Heart left ventricle (tissue), 16 donors: ENCODE measurements at regions not wholly inside any gene's neighbourhood (a gene's known extent, or its start where the extent isn't known, plus 50 kb on each side); places are given as distances from the start of the nearest gene placed in this dataset.

ENCODE experiments used
- ATAC-seq, 4 donors: fragments of 200-7000 bp; cut with Tn5 transposase; one replicate each; pipeline ENCODE4 v1.9.1; 2020 to 2022; ENCODE audit warnings: moderate library complexity in 4 of 4, mild to moderate bottlenecking in 3 of 4, moderate number of reproducible peaks in 1 of 4
- DNase-seq, 5 donors: peaks; one replicate each; pipeline ENCODE4 v3.0.0-alpha.2; 2020
- H3K27ac ChIP-seq, 12 donors: fragments of 200-600 bp; sonication (generic) in 4 of 12; one replicate each; pipeline versions ENCODE4 v1.5.0 to v1.8.0; 2016 to 2022; ENCODE audit warnings: mild to moderate bottlenecking in 2 of 12
- H3K27me3 ChIP-seq, 9 donors: fragments of 200-600 bp; sonication (generic) in 2 of 9; one replicate each; pipeline versions ENCODE4 v1.5.1 to v1.8.0; 2016 to 2022; ENCODE audit warnings: mild to moderate bottlenecking in 3 of 9
- H3K36me3 ChIP-seq, 9 donors: fragments of 200-600 bp; sonication (generic) in 2 of 9; one replicate each; pipeline versions ENCODE4 v1.5.0 to v1.8.0; 2018 to 2022; ENCODE audit warnings: mild to moderate bottlenecking in 2 of 9
- H3K4me1 ChIP-seq, 12 donors: fragments of 200-600 bp; sonication (generic) in 4 of 12; one replicate each; pipeline versions ENCODE4 v1.5.0 to v1.8.0; 2016 to 2022; ENCODE audit warnings: mild to moderate bottlenecking in 3 of 12
- H3K4me3 ChIP-seq, 12 donors: fragments of 200-600 bp; sonication (generic) in 4 of 12; one replicate each; pipeline versions ENCODE4 v1.5.0 to v1.8.0; 2017 to 2022; ENCODE audit warnings: mild to moderate bottlenecking in 9 of 12, moderate library complexity in 4 of 12
- H3K9me3 ChIP-seq, 12 donors: fragments of 200-600 bp; sonication (generic) in 4 of 12; one replicate each; pipeline versions ENCODE4 v1.5.0 to v1.8.0; 2016 to 2022; ENCODE audit warnings: mild to moderate bottlenecking in 1 of 12
- POLR2A ChIP-seq, 2 donors: fragments of 450-650 bp; IDR thresholded peaks; one replicate each; pipeline ENCODE4 v1.6.1; 2017; ENCODE audit warnings: antibody characterized with exemption in 2 of 2, mild to moderate bottlenecking in 2 of 2, moderate library complexity in 2 of 2
- WGBS, 4 donors: extraction: QIAGEN DNeasy Blood & Tissue Kit in 2 of 4; methylation state at CpG; one replicate each; pipeline versions ENCODE4 v1.1.5 to v1.1.7; 2013 to 2018; 5-methylcytosine and 5-hydroxymethylcytosine counted together
- intact Hi-C, 10 donors: fragments of 100-400 bp; cut with DNase I; formaldehyde crosslinking; loops; one replicate each; pipeline versions ENCODE4 v1.11.1 to v1.14.2; 2022
- TF ChIP-seq, protein P1 (sequence below), 12 donors: fragments of 200-600 bp; sonication (generic) in 4 of 12; IDR thresholded peaks; one replicate each; pipeline versions ENCODE4 v1.5.0 to v1.8.0; 2018 to 2022; ENCODE audit warnings: antibody characterized with exemption in 12 of 12, mild to moderate bottlenecking in 5 of 12
- donor health status: ischemic (EF 13 %, LVEDD 7.1; RV severe dilation, severe dysfunction).
- donor health status: healthy with polysubstance abuse.
- donor health status: DM: no; HTN: yes; CAD: no.
- donor health status: DM: no; HTN: no; CAD: no.
- donor health status: ischemic (EF 25% LVEDD 6.9; RV normal size, moderate dysfunction).
- donor health status: ischemic (EF 25% LVEDD 5.7; RV mildly dilated, moderate dysfunction).
- donor health status: healthy.
- donor health status: DM: yes; HTN: yes; CAD: no.
- donor health status: ischemic (EF 35%, LVEDD 5.7; RV mildly dilated, moderate dysfunction).
- donor health status: nonischemic (EF 11% LVEDD 7.7; RV severe dilation, severe dysfunction).
- donor health status: DM: yes; HTN: yes; CAD: no.
- donor health status: PGD.
- donor health status: ischemic (EF 29% LVEDD 5.4; RV normal size, mild dysfunction).
- donor health status: nonischemic (EF 23%, LVEDD 6.1; RV moderate dilation, normal function).

- Histone ChIP-seq H3K27me3 (peaks cover 0 to 11% (median 0%) of the 10 kb centered on the region in 9 donors), H3K36me3 (no peaks in the 10 kb centered on the region), H3K9me3 (no peaks in the 10 kb centered on the region), H3K4me1 (peaks cover 0 to 38% (median 31%) of the 10 kb centered on the region in 12 donors), H3K27ac (peak overlapping the region in 1 of 12 donors; percentile 77), H3K4me3 (no peak overlapping the region)
- WGBS, 4 donors, result 91 to 94% (median 93%) methylated on average over 6 of the region's 6 CpGs
- intact Hi-C loops, result loop anchor here (1.0 to 5.0 kb wide), 13 partner anchors 101 to 691 kb away; partner anchors contain the start of genes MBNL2 (in 3 of the 10) and RAP2A (in 2 of the 10)
- TF ChIP-seq, protein P1, sequence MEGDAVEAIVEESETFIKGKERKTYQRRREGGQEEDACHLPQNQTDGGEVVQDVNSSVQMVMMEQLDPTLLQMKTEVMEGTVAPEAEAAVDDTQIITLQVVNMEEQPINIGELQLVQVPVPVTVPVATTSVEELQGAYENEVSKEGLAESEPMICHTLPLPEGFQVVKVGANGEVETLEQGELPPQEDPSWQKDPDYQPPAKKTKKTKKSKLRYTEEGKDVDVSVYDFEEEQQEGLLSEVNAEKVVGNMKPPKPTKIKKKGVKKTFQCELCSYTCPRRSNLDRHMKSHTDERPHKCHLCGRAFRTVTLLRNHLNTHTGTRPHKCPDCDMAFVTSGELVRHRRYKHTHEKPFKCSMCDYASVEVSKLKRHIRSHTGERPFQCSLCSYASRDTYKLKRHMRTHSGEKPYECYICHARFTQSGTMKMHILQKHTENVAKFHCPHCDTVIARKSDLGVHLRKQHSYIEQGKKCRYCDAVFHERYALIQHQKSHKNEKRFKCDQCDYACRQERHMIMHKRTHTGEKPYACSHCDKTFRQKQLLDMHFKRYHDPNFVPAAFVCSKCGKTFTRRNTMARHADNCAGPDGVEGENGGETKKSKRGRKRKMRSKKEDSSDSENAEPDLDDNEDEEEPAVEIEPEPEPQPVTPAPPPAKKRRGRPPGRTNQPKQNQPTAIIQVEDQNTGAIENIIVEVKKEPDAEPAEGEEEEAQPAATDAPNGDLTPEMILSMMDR (IDR thresholded peaks at IDR 0.05), result no peak
- TF ChIP-seq POLR2A (IDR thresholded peaks at IDR 0.05), result no peak
- no peak for ATAC-seq
- no peak for DNase-seq
Observed at GRCh38 chr13:97110936-97111335, 111.2 kb upstream of the MBNL2 start.

- peaks cover 0 to 47% (median 38%) of the 10 kb centered on the region in 12 donors for H3K4me1 ChIP-seq
- H3K27me3 ChIP-seq, result peaks cover 0 to 11% (median 0%) of the 10 kb centered on the region in 9 donors
- no peak for TF ChIP-seq POLR2A (IDR thresholded peaks at IDR 0.05)
- TF ChIP-seq, protein P1 (IDR thresholded peaks at IDR 0.05), result no peak
- ATAC-seq (no peak), DNase-seq (no peak)
- no peak overlapping the region for H3K4me3 ChIP-seq
- intact Hi-C loops, result loop anchor here (2.0 to 5.0 kb wide), 10 partner anchors 101 to 691 kb away; partner anchors contain the start of genes MBNL2 (in 3 of the 10) and RAP2A (in 2 of the 10)
- no peaks in the 10 kb centered on the region for H3K36me3 ChIP-seq
- 66 to 88% (median 70%) methylated on average over 7 of the region's 7 CpGs for WGBS, 4 donors
- peak overlapping the region in 1 of 12 donors; percentile 77 for H3K27ac ChIP-seq
- no peaks in the 10 kb centered on the region for H3K9me3 ChIP-seq
Observed at GRCh38 chr13:97111756-97112155, 110.4 kb upstream of the MBNL2 start.

DNA sequence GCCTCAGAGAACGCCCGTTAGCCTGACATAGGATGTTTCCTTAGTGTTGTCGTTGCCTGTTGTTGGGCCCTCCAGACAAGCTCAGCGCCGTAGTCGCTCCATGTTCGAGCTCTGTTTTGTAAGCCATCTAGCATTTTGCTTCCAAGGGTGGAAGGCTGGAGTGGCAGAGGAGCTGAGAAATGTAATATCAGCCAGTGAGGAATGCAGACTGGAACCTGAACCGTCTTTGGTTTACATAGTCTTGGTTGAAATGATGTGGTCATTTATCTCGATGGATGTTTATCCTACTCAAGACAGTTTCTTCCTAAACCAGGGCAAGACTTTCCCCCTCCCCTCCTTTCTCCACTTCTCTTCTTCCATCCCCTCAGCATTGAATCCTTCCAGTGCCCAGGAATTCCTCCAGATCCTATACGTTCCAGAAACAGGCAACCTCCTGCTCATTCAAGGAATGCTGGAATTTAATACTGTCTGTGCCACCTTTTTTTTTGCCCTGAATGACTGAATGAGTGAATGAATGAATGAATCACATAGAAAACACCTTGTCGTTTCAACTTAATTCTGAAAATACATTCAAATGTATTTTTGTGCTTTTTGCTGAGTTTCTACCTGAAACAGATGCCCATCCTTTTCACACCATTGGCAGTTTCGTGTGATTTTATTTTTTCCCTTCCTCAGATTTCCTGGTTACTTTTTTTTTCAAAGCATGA lies 109.5 kb upstream of the MBNL2 start:
- TF ChIP-seq, protein P1 (IDR thresholded peaks at IDR 0.05), result no peak
- no peak for TF ChIP-seq POLR2A (IDR thresholded peaks at IDR 0.05)
- ATAC-seq, result no peak
- H3K27ac ChIP-seq, result peak overlapping the region in 1 of 12 donors; percentile 77

More for the DNA sequence above, 109.5 kb upstream of the MBNL2 start:
- no peak for DNase-seq
- H3K4me3 ChIP-seq, result no peak overlapping the region
- WGBS, 4 donors, result 82 to 88% (median 85%) methylated on average over 12 of the region's 12 CpGs
- intact Hi-C loops, result loop anchor here (5.0 kb wide), 7 partner anchors 100 to 690 kb away; partner anchors contain the start of genes MBNL2 (in 3 of the 10) and RAP2A (in 2 of the 10)
- H3K4me1 ChIP-seq, result peaks cover 0 to 55% (median 46%) of the 10 kb centered on the region in 12 donors
- peaks cover 0 to 11% (median 0%) of the 10 kb centered on the region in 9 donors for H3K27me3 ChIP-seq
- H3K9me3 ChIP-seq, result no peaks in the 10 kb centered on the region
- no peaks in the 10 kb centered on the region for H3K36me3 ChIP-seq
